SK-N-SH (cell line): ENCODE measurements at regions not wholly inside any gene's neighbourhood (a gene's known extent, or its start where the extent isn't known, plus 50 kb on each side); places are given as distances from the start of the nearest gene placed in this dataset.

Experiments
- CTCF ChIA-PET: fragments of 300-600, 350-600 bp; formaldehyde crosslinking; extraction: SDS; loops from one replicate; lab custom pipeline; 2021; lab: Yijun Ruan, JAX
- POLR2A ChIA-PET: fragments of 350-600 bp; sonication (Branson Sonifier 250); formaldehyde crosslinking; extraction: SDS; loops from one replicate; lab custom pipeline; 2020; ENCODE audit warnings: antibody characterized with exemption, inconsistent platforms; lab: Yijun Ruan, JAX
- DNase-seq: peaks from one replicate; pipeline ENCODE4 v3.0.0; 2012
- H2AFZ ChIP-seq: fragments of 200-600 bp; sonication (generic); 2 replicates; pipeline ENCODE4 v1.8.1; 2016; ENCODE audit warnings: antibody characterized with exemption, mild to moderate bottlenecking, low read depth
- H3F3A ChIP-seq: fragments of 200-600 bp; sonication (generic); replicated peaks from 2 replicates; pipeline ENCODE3; 2016; ENCODE audit warnings: antibody characterized with exemption, mild to moderate bottlenecking; ENCODE audit not compliant: insufficient read depth
- H3K27ac ChIP-seq, 2 experiments: fragments of 200-500 bp in 1 of 2; fragments of 200-600 bp in 1 of 2; sonication (Bioruptor generic) in 1 of 2; sonication (generic), shearing (Covaris generic) in 1 of 2; 2 replicates each; pipeline versions ENCODE4 v1.5.1 to v1.6.1; 2014 to 2016; ENCODE audit warnings: low read depth in 2 of 2, inconsistent platforms in 1 of 2, low read length in 1 of 2, mild to moderate bottlenecking in 1 of 2, mixed read lengths in 1 of 2
- H3K27me3 ChIP-seq: fragments of 200-600 bp; sonication (generic), shearing (Covaris generic); 2 replicates; pipeline ENCODE4 v1.6.1; 2016; ENCODE audit warnings: mixed run types; ENCODE audit not compliant: insufficient read depth
- H3K36me3 ChIP-seq, 2 experiments: fragments of 200-500 bp in 1 of 2; fragments of 200-600 bp in 1 of 2; sonication (Bioruptor generic) in 1 of 2; sonication (generic) in 1 of 2; replicated peaks in 1 of 2; 2 replicates each; pipeline versions ENCODE3 to v1.5.1; 2014 to 2016; ENCODE audit warnings: low read length in 1 of 2, mild to moderate bottlenecking in 1 of 2; ENCODE audit not compliant: insufficient read depth in 2 of 2, control insufficient read depth in 1 of 2
- H3K4me1 ChIP-seq, 2 experiments: fragments of 200-500 bp in 1 of 2; fragments of 200-600 bp in 1 of 2; sonication (Bioruptor generic) in 1 of 2; sonication (generic), shearing (Covaris generic) in 1 of 2; 2 replicates each; pipeline versions ENCODE4 v1.5.1 to v1.6.1; 2014 to 2016; ENCODE audit warnings: low read depth in 1 of 2, low read length in 1 of 2, mixed run types in 1 of 2; ENCODE audit not compliant: insufficient read depth in 2 of 2, control insufficient read depth in 1 of 2
- H3K4me2 ChIP-seq: fragments of 200-600 bp; sonication (generic), shearing (Covaris generic); 2 replicates; pipeline ENCODE4 v1.6.1; 2017; ENCODE audit warnings: mixed run types
- H3K4me3 ChIP-seq, 2 experiments: fragments of 200-500 bp in 1 of 2; fragments of 200-600 bp in 1 of 2; sonication (Bioruptor generic) in 1 of 2; sonication (generic), shearing (Covaris generic) in 1 of 2; 2 replicates each; pipeline versions ENCODE4 v1.5.1 to v1.8.1; 2014 to 2016; ENCODE audit warnings: low read depth in 2 of 2, inconsistent platforms in 1 of 2, low read length in 1 of 2, mild to moderate bottlenecking in 1 of 2, mixed read lengths in 1 of 2, moderate library complexity in 1 of 2
- H3K79me2 ChIP-seq: fragments of 200-600 bp; sonication (generic); 2 replicates; pipeline ENCODE4 v1.8.1; 2017; ENCODE audit warnings: mild to moderate bottlenecking; ENCODE audit not compliant: insufficient read depth
- H3K9ac ChIP-seq: fragments of 200-600 bp; sonication (generic); 2 replicates; pipeline ENCODE4 v1.6.1; 2017; ENCODE audit warnings: mixed run types
- H3K9me2 ChIP-seq: fragments of 200-600 bp; sonication (generic); 2 replicates; pipeline ENCODE4 v1.6.1; 2017; ENCODE audit warnings: mixed run types
- H3K9me3 ChIP-seq: fragments of 200-600 bp; sonication (generic); 2 replicates; pipeline ENCODE4 v1.6.1; 2017; ENCODE audit warnings: mixed run types, mild to moderate bottlenecking, moderate library complexity
- H4K20me1 ChIP-seq: fragments of 200-600 bp; sonication (generic); 2 replicates; pipeline ENCODE4 v1.6.1; 2017; ENCODE audit warnings: mild to moderate bottlenecking, mixed run types; ENCODE audit not compliant: insufficient read depth
- ELF1 ChIP-seq: IDR thresholded peaks from 2 replicates; pipeline ENCODE4 v1.4.0; 2012
- GATA2 ChIP-seq: sonication (generic); formaldehyde crosslinking; IDR thresholded peaks from 2 replicates; pipeline ENCODE4 v1.5.0; 2020; ENCODE audit warnings: mild to moderate bottlenecking, missing genetic modification reagents
- IRF3 ChIP-seq: fragments of 150-350 bp; IDR thresholded peaks from 2 replicates; pipeline ENCODE4 v1.6.1; 2016; ENCODE audit warnings: mild to moderate bottlenecking, low read depth, low read length
- MXI1 ChIP-seq: IDR thresholded peaks from 2 replicates; pipeline ENCODE4 v1.6.1; 2012; ENCODE audit warnings: mild to moderate bottlenecking, low read depth, low read length, improper control_type of control experiment
- NFIC ChIP-seq: IDR thresholded peaks from 2 replicates; pipeline ENCODE4 v1.4.0; 2012; ENCODE audit warnings: borderline replicate concordance
- PBX3 ChIP-seq: IDR thresholded peaks from 2 replicates; pipeline ENCODE4; 2012
- POLR2AphosphoS5 ChIP-seq: IDR thresholded peaks from 2 replicates; pipeline ENCODE4 v1.6.1; 2012; ENCODE audit warnings: low read depth, low read length
- RAD21 ChIP-seq: IDR thresholded peaks from 2 replicates; pipeline ENCODE4 v1.6.1; 2012; ENCODE audit warnings: mild to moderate bottlenecking, low read length
- RCOR1 ChIP-seq: fragments of 150-350 bp; IDR thresholded peaks from 2 replicates; pipeline ENCODE4 v1.6.1; 2017; ENCODE audit warnings: antibody characterized with exemption, low read length
- REST ChIP-seq: IDR thresholded peaks from 2 replicates; pipeline ENCODE4 v1.6.1; 2012; ENCODE audit warnings: mild to moderate bottlenecking, low read depth, low read length, moderate library complexity
- RFX5 ChIP-seq: IDR thresholded peaks from 2 replicates; pipeline ENCODE4 v1.6.1; 2012; ENCODE audit warnings: mild to moderate bottlenecking, improper control_type of control experiment, low read length
- USF1 ChIP-seq: IDR thresholded peaks from 2 replicates; pipeline ENCODE4 v1.4.0; 2012; ENCODE audit warnings: low read depth, borderline replicate concordance
- ZBTB33 ChIP-seq: IDR thresholded peaks from 2 replicates; pipeline ENCODE4 v1.4.0; 2012; ENCODE audit warnings: low read depth, borderline replicate concordance
- WGBS: methylation state at CpG from one replicate; pipeline ENCODE4 v1.1.6; 2017; ENCODE audit warnings: low lambda C conversion rate; 5-methylcytosine and 5-hydroxymethylcytosine counted together

GRCh38 chr13:50392977-50393376, 377.7 kb downstream of the KCNRG start:
- no peak overlapping the region for H3K4me2 ChIP-seq
- DNase-seq = no peak
- no peaks in the 10 kb centered on the region for H3K27me3 ChIP-seq
- no peaks in the 10 kb centered on the region for H3K9me3 ChIP-seq
- H4K20me1 ChIP-seq = no peaks in the 10 kb centered on the region
- no peaks in the 10 kb centered on the region; a peak in 1 of 4 replicates for H3K4me1 ChIP-seq
- WGBS = 80% methylated on average over 1 of the region's 1 CpG
- no peak for TF ChIP-seq RAD21
- TF ChIP-seq GATA2 (CRISPR knock-in tag) = no peak
- TF ChIP-seq RCOR1 = no peak
- no peak for TF ChIP-seq ELF1
- no peak for TF ChIP-seq MXI1
- TF ChIP-seq POLR2AphosphoS5 = no peak
- no peak for TF ChIP-seq RFX5
- no peak for TF ChIP-seq PBX3
- TF ChIP-seq IRF3 = no peak
- TF ChIP-seq USF1 = no peak
- TF ChIP-seq ZBTB33 = no peak
- TF ChIP-seq REST = no peak
- no peak for TF ChIP-seq NFIC
- POLR2A ChIA-PET = no interaction called here
- H3K36me3 ChIP-seq = no peaks in the 10 kb centered on the region
- no peak overlapping the region for H2AFZ ChIP-seq
- no peaks in the 10 kb centered on the region for H3F3A ChIP-seq
- CTCF ChIA-PET = no interaction called here
- no peak overlapping the region for H3K4me3 ChIP-seq
- H3K27ac ChIP-seq = no peak overlapping the region
- no peaks in the 10 kb centered on the region for H3K9me2 ChIP-seq
- no peaks in the 10 kb centered on the region for H3K79me2 ChIP-seq
- H3K9ac ChIP-seq = no peak overlapping the region
